MM.1S (cell line): ENCODE measurements at regions not wholly inside any gene's neighbourhood (a gene's known extent, or its start where the extent isn't known, plus 50 kb on each side); places are given as distances from the start of the nearest gene placed in this dataset.

ENCODE experiments used
- DNase-seq: peaks from one replicate; pipeline ENCODE4 v3.0.0-alpha.2; 2015
- H2AFZ ChIP-seq: fragments of 300-600 bp; sonication (generic); 2 replicates; pipeline ENCODE4 v1.6.0; 2016; ENCODE audit warnings: antibody characterized with exemption, low read length
- H3F3A ChIP-seq: fragments of 300-600 bp; sonication (generic); 2 replicates; pipeline ENCODE4 v1.6.1; 2016; ENCODE audit warnings: mild to moderate bottlenecking, antibody characterized with exemption, low read length, moderate library complexity, mixed read lengths; ENCODE audit not compliant: insufficient read depth
- H3K27ac ChIP-seq: fragments of 300-600 bp; sonication (generic); 2 replicates; pipeline ENCODE4 v1.5.1; 2016; ENCODE audit warnings: mild to moderate bottlenecking, low read length
- H3K27me3 ChIP-seq: fragments of 300-600 bp; sonication (generic); replicated peaks from 2 replicates; pipeline ENCODE4 v1.6.0; 2016; ENCODE audit warnings: low read length; ENCODE audit not compliant: insufficient read depth
- H3K36me3 ChIP-seq: fragments of 300-600 bp; sonication (generic); replicated peaks from 2 replicates; pipeline ENCODE4 v1.6.1; 2016; ENCODE audit warnings: mild to moderate bottlenecking, low read length, mixed read lengths; ENCODE audit not compliant: insufficient read depth
- H3K4me1 ChIP-seq: fragments of 300-600 bp; sonication (generic); 2 replicates; pipeline ENCODE4 v1.6.1; 2016; ENCODE audit warnings: low read length, mixed read lengths
- H3K4me2 ChIP-seq: fragments of 300-600 bp; sonication (generic); 2 replicates; pipeline ENCODE4 v1.6.0; 2016; ENCODE audit warnings: low read depth, low read length
- H3K4me3 ChIP-seq: fragments of 300-600 bp; sonication (generic); 2 replicates; pipeline ENCODE4 v1.5.1; 2016; ENCODE audit warnings: low read length, mixed read lengths
- H3K79me2 ChIP-seq: fragments of 300-600 bp; sonication (generic); 2 replicates; pipeline ENCODE4 v1.6.1; 2016; ENCODE audit warnings: mixed run types, low read length, mixed read lengths
- H3K9ac ChIP-seq: fragments of 300-600 bp; sonication (generic); 2 replicates; pipeline ENCODE4 v1.6.1; 2016; ENCODE audit warnings: low read length, mixed read lengths
- H3K9me2 ChIP-seq: fragments of 300-600 bp; sonication (generic); replicated peaks from 2 replicates; pipeline ENCODE4 v1.6.1; 2016; ENCODE audit warnings: mild to moderate bottlenecking, low read length, mixed read lengths; ENCODE audit not compliant: insufficient read depth
- H3K9me3 ChIP-seq: fragments of 300-600 bp; sonication (generic); replicated peaks from 2 replicates; pipeline ENCODE4 v1.6.1; 2016; ENCODE audit warnings: mild to moderate bottlenecking, low read length, mixed read lengths; ENCODE audit not compliant: insufficient read depth
- H4K20me1 ChIP-seq: fragments of 300-600 bp; sonication (generic); 2 replicates; pipeline ENCODE4 v1.6.1; 2016; ENCODE audit warnings: mild to moderate bottlenecking, low read length, moderate library complexity, mixed read lengths; ENCODE audit not compliant: insufficient read depth
- CTCF ChIP-seq: fragments of 300-600 bp; sonication (generic); IDR thresholded peaks from 2 replicates; pipeline ENCODE4 v1.5.1; 2016; ENCODE audit warnings: antibody characterized with exemption, low read length, mixed read lengths
- EZH2 ChIP-seq: fragments of 300-600 bp; sonication (generic); optimal IDR thresholded peaks from 2 replicates; pipeline ENCODE3; 2017; ENCODE audit warnings: low read depth, mild to moderate bottlenecking, antibody characterized with exemption, low read length, mixed read lengths
- EZH2phosphoT487 ChIP-seq: fragments of 300-600 bp; sonication (generic); IDR thresholded peaks from 2 replicates; pipeline ENCODE4 v1.6.1; 2018; ENCODE audit warnings: antibody characterized with exemption, low read length

GRCh38 chr18:14905350-14905749, 157.4 kb downstream of the ANKRD30B start:
- no peaks in the 10 kb centered on the region for H3K9me3 ChIP-seq
- H3K9me2 ChIP-seq = no peaks in the 10 kb centered on the region
- H4K20me1 ChIP-seq = no peaks in the 10 kb centered on the region
- H3K36me3 ChIP-seq = no peaks in the 10 kb centered on the region
- no peaks in the 10 kb centered on the region for H3F3A ChIP-seq
- no peak for DNase-seq
- no peak overlapping the region for H2AFZ ChIP-seq
- H3K4me2 ChIP-seq = no peak overlapping the region
- H3K27me3 ChIP-seq = no peaks in the 10 kb centered on the region
- no peaks in the 10 kb centered on the region for H3K79me2 ChIP-seq
- no peak overlapping the region for H3K9ac ChIP-seq
- H3K4me1 ChIP-seq = no peaks in the 10 kb centered on the region
- no peak overlapping the region for H3K27ac ChIP-seq
- H3K4me3 ChIP-seq = no peak overlapping the region
- no peak for TF ChIP-seq CTCF
- TF ChIP-seq EZH2 = no peak
- TF ChIP-seq EZH2phosphoT487 = no peak

GRCh38 chr18:14905979-14906378, 158.0 kb downstream of the ANKRD30B start:
- no peak for DNase-seq
- no peaks in the 10 kb centered on the region for H3F3A ChIP-seq
- no peaks in the 10 kb centered on the region for H3K27me3 ChIP-seq
- H3K9me3 ChIP-seq = no peaks in the 10 kb centered on the region
- H3K9me2 ChIP-seq = no peaks in the 10 kb centered on the region
- H3K36me3 ChIP-seq = no peaks in the 10 kb centered on the region
- no peak overlapping the region for H2AFZ ChIP-seq
- TF ChIP-seq EZH2phosphoT487 = no peak
- no peak for TF ChIP-seq CTCF
- TF ChIP-seq EZH2 = no peak
- H3K27ac ChIP-seq = no peak overlapping the region
- H3K79me2 ChIP-seq = no peaks in the 10 kb centered on the region
- H3K4me3 ChIP-seq = no peak overlapping the region
- no peaks in the 10 kb centered on the region for H3K4me1 ChIP-seq
- H4K20me1 ChIP-seq = no peaks in the 10 kb centered on the region
- no peak overlapping the region for H3K4me2 ChIP-seq
- H3K9ac ChIP-seq = no peak overlapping the region

GRCh38 chr18:14907420-14907819, 159.4 kb downstream of the ANKRD30B start:
- no peak overlapping the region for H2AFZ ChIP-seq
- H3K9me3 ChIP-seq = 0 out of 2 replicates have a peak, but pooled peaks cover 2% of the 10 kb centered on the region
- H3K27me3 ChIP-seq = no peaks in the 10 kb centered on the region
- H3K9ac ChIP-seq = no peak overlapping the region
- TF ChIP-seq CTCF = no peak
- TF ChIP-seq EZH2phosphoT487 = no peak
- no peak for TF ChIP-seq EZH2
- H3F3A ChIP-seq = no peaks in the 10 kb centered on the region
- no peak overlapping the region for H3K27ac ChIP-seq
- H4K20me1 ChIP-seq = no peaks in the 10 kb centered on the region
- H3K79me2 ChIP-seq = no peaks in the 10 kb centered on the region
- H3K4me2 ChIP-seq = no peak overlapping the region
- no peak overlapping the region for H3K4me3 ChIP-seq
- no peaks in the 10 kb centered on the region for H3K9me2 ChIP-seq
- DNase-seq = no peak
- H3K4me1 ChIP-seq = no peaks in the 10 kb centered on the region
- no peaks in the 10 kb centered on the region for H3K36me3 ChIP-seq
